ENCODE measurements at regions not wholly inside any gene's neighbourhood (a gene's known extent, or its start where the extent isn't known, plus 50 kb on each side); places are given as distances from the start of the nearest gene placed in this dataset.

DNA sequence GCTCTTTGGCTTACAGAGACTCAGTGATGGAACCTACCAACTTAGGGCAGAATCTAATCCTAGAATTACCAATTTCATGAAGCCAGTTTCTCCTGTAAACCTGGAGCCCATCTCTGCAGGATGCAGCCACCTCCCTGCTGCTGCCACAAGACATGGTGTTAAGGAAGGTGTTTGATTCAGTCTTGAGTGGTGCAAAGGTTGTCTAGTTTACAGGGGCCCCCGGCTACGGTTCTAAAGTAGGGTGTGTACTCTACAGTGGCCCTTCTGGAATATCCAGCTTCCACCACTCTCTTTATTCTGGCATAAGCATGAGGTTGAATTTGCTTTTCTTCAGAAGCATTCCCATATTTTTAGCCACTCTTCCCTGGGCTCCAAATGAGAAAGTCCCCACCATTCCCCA lies 154.1 kb upstream of the GRIP1 start:
- intact Hi-C loops (cut with DNase I), result no loop called here
- no peak overlapping the region for H3K27ac ChIP-seq
- DNase-seq, result no peak
- no peaks in the 10 kb centered on the region for H3K27me3 ChIP-seq
- no peak for TF ChIP-seq POLR2A (IDR thresholded peaks at IDR 0.05)
- TF ChIP-seq, protein P1, sequence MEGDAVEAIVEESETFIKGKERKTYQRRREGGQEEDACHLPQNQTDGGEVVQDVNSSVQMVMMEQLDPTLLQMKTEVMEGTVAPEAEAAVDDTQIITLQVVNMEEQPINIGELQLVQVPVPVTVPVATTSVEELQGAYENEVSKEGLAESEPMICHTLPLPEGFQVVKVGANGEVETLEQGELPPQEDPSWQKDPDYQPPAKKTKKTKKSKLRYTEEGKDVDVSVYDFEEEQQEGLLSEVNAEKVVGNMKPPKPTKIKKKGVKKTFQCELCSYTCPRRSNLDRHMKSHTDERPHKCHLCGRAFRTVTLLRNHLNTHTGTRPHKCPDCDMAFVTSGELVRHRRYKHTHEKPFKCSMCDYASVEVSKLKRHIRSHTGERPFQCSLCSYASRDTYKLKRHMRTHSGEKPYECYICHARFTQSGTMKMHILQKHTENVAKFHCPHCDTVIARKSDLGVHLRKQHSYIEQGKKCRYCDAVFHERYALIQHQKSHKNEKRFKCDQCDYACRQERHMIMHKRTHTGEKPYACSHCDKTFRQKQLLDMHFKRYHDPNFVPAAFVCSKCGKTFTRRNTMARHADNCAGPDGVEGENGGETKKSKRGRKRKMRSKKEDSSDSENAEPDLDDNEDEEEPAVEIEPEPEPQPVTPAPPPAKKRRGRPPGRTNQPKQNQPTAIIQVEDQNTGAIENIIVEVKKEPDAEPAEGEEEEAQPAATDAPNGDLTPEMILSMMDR (IDR thresholded peaks at IDR 0.05), result no peak
- H3K4me3 ChIP-seq, result no peak overlapping the region
- H3K4me1 ChIP-seq, result no peaks in the 10 kb centered on the region
- ATAC-seq, result no peak
- no peaks in the 10 kb centered on the region for H3K36me3 ChIP-seq (replicated peaks in 1 of 2; ENCODE audit: insufficient read depth in 1 of 2, low read depth in 2 of 2)
- 81 to 96% methylated on average over 2 of the region's 2 CpGs for WGBS, 2 donors
- no peaks in the 10 kb centered on the region for H3K9me3 ChIP-seq

DNA sequence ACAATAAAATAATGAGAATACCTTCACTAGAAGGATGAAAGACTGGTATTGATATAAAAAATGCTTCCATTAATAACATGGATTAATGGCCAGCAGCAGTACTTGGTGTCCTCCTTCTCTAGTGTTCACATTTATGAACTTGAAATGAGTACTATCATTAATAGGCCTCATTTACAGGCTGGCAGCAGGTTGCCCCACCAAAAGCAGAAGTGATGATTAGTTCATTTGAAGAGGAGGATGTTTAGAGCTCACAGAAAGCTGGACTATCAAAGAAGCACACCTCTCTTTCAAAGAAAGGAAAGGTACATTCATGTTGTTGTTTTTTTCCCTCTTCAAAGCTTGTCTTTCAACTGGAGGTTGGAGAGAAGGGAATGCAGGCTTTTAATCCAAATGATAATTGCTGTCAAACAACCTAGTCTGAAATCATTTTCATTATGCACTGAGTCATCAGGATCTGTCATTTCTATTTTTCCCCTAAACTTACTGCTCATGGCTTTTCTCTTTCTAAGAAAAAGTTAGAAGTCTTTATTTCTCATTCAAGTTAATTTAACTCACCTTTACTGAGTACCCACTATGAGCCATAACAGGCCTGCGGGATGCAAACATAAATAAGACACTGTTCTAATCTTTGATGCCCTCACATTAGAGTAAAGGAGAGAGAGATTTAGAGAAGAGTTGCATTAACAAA lies 157.9 kb upstream of the GRIP1 start:
- H3K4me3 ChIP-seq, result no peak overlapping the region
- intact Hi-C loops (cut with DNase I), result no loop called here
- H3K27me3 ChIP-seq, result no peaks in the 10 kb centered on the region
- DNase-seq (no peak), ATAC-seq (no peak)
- no peak overlapping the region for H3K27ac ChIP-seq
- no peak for TF ChIP-seq POLR2A (IDR thresholded peaks at IDR 0.05)
- TF ChIP-seq, protein P1 (IDR thresholded peaks at IDR 0.05), result no peak
- no peaks in the 10 kb centered on the region for H3K36me3 ChIP-seq (replicated peaks in 1 of 2; ENCODE audit: insufficient read depth in 1 of 2, low read depth in 2 of 2)
- 0 to 95% methylated on average over 1 of the region's 1 CpG for WGBS, 2 donors
- no peaks in the 10 kb centered on the region for H3K9me3 ChIP-seq
- H3K4me1 ChIP-seq, result no peaks in the 10 kb centered on the region

DNA sequence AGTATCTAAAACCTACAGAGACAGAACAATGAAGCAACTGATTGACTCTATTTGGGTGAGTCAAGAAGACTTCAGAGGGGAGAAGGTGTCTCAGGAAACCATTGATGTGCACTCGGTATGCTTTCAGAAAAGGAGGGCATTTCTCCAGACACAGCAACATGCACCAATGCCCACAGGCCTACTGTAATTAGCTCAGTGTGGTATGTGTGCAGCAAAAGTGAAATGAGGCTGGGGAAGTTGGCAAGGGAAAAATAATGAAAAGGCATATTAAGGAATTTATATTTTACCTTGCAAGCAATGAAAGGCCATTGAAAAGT lies 158.4 kb upstream of the GRIP1 start:
- intact Hi-C loops (cut with DNase I), result no loop called here

DNA sequence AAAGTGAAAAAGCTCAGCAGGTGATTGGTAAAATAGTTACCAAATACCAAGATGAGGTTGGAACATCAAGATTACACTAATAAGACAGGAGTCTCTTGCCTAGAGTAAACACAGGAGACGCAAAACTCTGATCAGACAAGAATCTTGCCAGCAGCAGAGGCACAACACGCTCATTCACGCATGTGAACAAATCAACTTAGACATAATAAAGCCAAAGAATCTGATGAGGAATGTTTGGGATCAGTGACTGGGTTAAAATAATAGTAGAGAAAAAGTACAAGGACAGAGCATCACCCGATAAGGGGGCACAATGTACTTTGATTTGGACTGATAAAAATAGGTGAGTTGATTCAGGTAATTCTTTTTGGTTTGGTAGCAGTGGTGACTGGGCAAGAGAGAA lies 159.5 kb upstream of the GRIP1 start:
- ATAC-seq, result no peak
- intact Hi-C loops (cut with DNase I), result no loop called here
- DNase-seq, result no peak
- no peaks in the 10 kb centered on the region for H3K27me3 ChIP-seq
- H3K36me3 ChIP-seq (replicated peaks in 1 of 2; ENCODE audit: insufficient read depth in 1 of 2, low read depth in 2 of 2), result no peaks in the 10 kb centered on the region
- H3K27ac ChIP-seq, result no peak overlapping the region
- WGBS, 2 donors, result 82 to 89% methylated on average over 4 of the region's 4 CpGs
- no peak overlapping the region for H3K4me3 ChIP-seq
- no peaks in the 10 kb centered on the region for H3K4me1 ChIP-seq
- TF ChIP-seq POLR2A (IDR thresholded peaks at IDR 0.05), result no peak
- TF ChIP-seq, protein P1 (IDR thresholded peaks at IDR 0.05), result no peak
- no peaks in the 10 kb centered on the region for H3K9me3 ChIP-seq

More for the DNA sequence above, 158.4 kb upstream of the GRIP1 start:
- no peak for TF ChIP-seq POLR2A (IDR thresholded peaks at IDR 0.05)
- TF ChIP-seq, protein P1 (IDR thresholded peaks at IDR 0.05), result no peak
- Histone ChIP-seq H3K9me3 (no peaks in the 10 kb centered on the region), H3K27me3 (no peaks in the 10 kb centered on the region), H3K4me1 (no peaks in the 10 kb centered on the region), H3K36me3 (replicated peaks in 1 of 2; ENCODE audit: insufficient read depth in 1 of 2, low read depth in 2 of 2) (no peaks in the 10 kb centered on the region), H3K4me3 (no peak overlapping the region), H3K27ac (no peak overlapping the region)
- 78 to 94% methylated on average over 1 of the region's 1 CpG for WGBS, 2 donors
- no peak for ATAC-seq
- DNase-seq, result no peak

DNA sequence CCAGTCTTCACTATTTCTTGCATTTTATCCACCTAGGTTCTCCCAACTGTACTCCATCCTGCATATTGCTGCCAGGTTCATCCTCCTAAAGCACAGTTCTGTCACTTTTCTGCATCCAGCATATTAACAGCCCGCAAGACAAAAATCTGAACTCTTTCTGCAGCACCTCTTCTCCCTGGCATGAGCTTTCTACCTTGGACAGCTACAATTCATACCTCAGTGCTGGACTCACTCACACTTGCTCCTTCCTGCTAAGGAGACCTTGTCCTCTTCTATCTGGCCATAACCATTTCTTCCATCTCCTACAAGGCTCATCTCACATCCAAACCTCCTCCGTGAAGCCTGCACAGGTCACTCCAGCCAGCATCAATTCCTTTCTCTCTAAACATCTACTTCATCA lies 170.1 kb upstream of the GRIP1 start:
- Histone ChIP-seq H3K4me1 (no peaks in the 10 kb centered on the region), H3K27me3 (no peaks in the 10 kb centered on the region), H3K9me3 (no peaks in the 10 kb centered on the region), H3K4me3 (no peak overlapping the region), H3K36me3 (replicated peaks in 1 of 2; ENCODE audit: insufficient read depth in 1 of 2, low read depth in 2 of 2) (no peaks in the 10 kb centered on the region), H3K27ac (no peak overlapping the region)
- WGBS, 2 donors, result 91% methylated on average over 2 of the region's 2 CpGs
- intact Hi-C loops (cut with DNase I), result no loop called here
- DNase-seq (no peak), ATAC-seq (no peak)
- no peak for TF ChIP-seq POLR2A (IDR thresholded peaks at IDR 0.05)
- TF ChIP-seq, protein P1 (IDR thresholded peaks at IDR 0.05), result no peak
